OCI-LY3 (cell line): ENCODE measurements at regions not wholly inside any gene's neighbourhood (a gene's known extent, or its start where the extent isn't known, plus 50 kb on each side); places are given as distances from the start of the nearest gene placed in this dataset.

Experiments used
- H2AFZ ChIP-seq: fragments of 200-600, 300-600 bp; shearing (Covaris generic); 2 replicates; pipeline ENCODE4 v1.6.0; 2014; ENCODE audit warnings: antibody characterized with exemption, low read depth, low read length
- H3K27ac ChIP-seq: fragments of 200-600, 300-600 bp; sonication (generic); 2 replicates; pipeline ENCODE4 v1.5.1; 2014; ENCODE audit warnings: mild to moderate bottlenecking, low read length, moderate library complexity, mixed read lengths
- H3K27me3 ChIP-seq: fragments of 200-600, 300-600 bp; sonication (generic); 2 replicates; pipeline ENCODE4 v1.6.1; 2014; ENCODE audit warnings: low read depth, low read length, mixed read lengths
- H3K36me3 ChIP-seq: fragments of 200-600, 300-600 bp; sonication (generic); replicated peaks from 2 replicates; pipeline ENCODE3; 2014; ENCODE audit warnings: low read depth, low read length, mixed read lengths
- H3K4me1 ChIP-seq: fragments of 300-600, 200-600 bp; sonication (generic); 2 replicates; pipeline ENCODE4 v1.6.1; 2014; ENCODE audit warnings: low read length, mixed read lengths
- H3K4me2 ChIP-seq: fragments of 200-600, 300-600 bp; sonication (generic); 2 replicates; pipeline ENCODE4 v1.6.1; 2014; ENCODE audit warnings: low read length, mixed read lengths
- H3K4me3 ChIP-seq: fragments of 300-600, 200-600 bp; sonication (generic); 2 replicates; pipeline ENCODE4 v1.5.1; 2014; ENCODE audit warnings: antibody characterized with exemption, mild to moderate bottlenecking, low read length, moderate library complexity
- H3K79me2 ChIP-seq: fragments of 300-600, 200-600 bp; shearing (Covaris generic); 2 replicates; pipeline ENCODE4 v1.6.1; 2014; ENCODE audit warnings: mild to moderate bottlenecking, low read length, mixed read lengths
- H3K9ac ChIP-seq: fragments of 300-600, 200-600 bp; shearing (Covaris generic); 2 replicates; pipeline ENCODE4 v1.6.0; 2014; ENCODE audit warnings: mild to moderate bottlenecking, low read length, moderate library complexity
- H3K9me3 ChIP-seq: fragments of 200-600, 300-600 bp; shearing (Covaris generic); 2 replicates; pipeline ENCODE4 v1.6.1; 2014; ENCODE audit warnings: low read length, mixed read lengths; ENCODE audit not compliant: insufficient read depth
- H4K20me1 ChIP-seq: fragments of 200-600, 300-600 bp; sonication (generic); 2 replicates; pipeline ENCODE4 v1.6.1; 2016; ENCODE audit warnings: low read length, mixed read lengths; ENCODE audit not compliant: insufficient read depth
- EZH2phosphoT487 ChIP-seq: fragments of 200-600 bp; shearing (Covaris generic); IDR thresholded peaks from 2 replicates; pipeline ENCODE4 v1.6.1; 2018; ENCODE audit warnings: antibody characterized with exemption, mixed run types, low read depth
- TF ChIP-seq, protein P1 (sequence below): fragments of 200-600, 300-600 bp; sonication (generic); IDR thresholded peaks from 2 replicates; pipeline ENCODE4 v1.5.1; 2014; ENCODE audit warnings: antibody characterized with exemption, low read length, low read depth

DNA sequence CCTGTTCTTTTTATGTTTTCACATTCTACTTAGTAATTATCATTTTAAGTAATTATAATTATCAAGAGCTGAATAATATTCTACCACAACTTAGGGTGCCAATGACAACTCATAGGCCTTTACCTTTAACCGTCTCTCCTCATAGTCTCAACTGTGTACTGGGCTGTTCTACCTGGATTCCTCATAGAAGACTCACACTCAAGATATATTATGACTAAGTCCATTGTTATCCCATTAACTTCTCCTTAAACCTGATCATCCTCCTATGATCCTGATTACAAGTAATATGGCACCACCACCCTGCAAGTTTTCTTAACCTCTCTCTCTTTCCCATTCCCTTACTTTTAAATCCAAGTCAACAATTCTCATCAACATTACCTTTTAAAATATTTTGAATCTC, 285.9 kb upstream of the VEPH1 start:
- H3K36me3 ChIP-seq = no peaks in the 10 kb centered on the region
- no peak overlapping the region for H3K4me2 ChIP-seq
- H3K27ac ChIP-seq = no peak overlapping the region
- H4K20me1 ChIP-seq = no peaks in the 10 kb centered on the region
- no peaks in the 10 kb centered on the region for H3K79me2 ChIP-seq
- no peak overlapping the region for H3K4me3 ChIP-seq
- no peak overlapping the region for H3K9ac ChIP-seq
- H2AFZ ChIP-seq = no peak overlapping the region
- H3K9me3 ChIP-seq = no peaks in the 10 kb centered on the region; the same call in 1 of the 2 replicates
- H3K4me1 ChIP-seq = 0 out of 2 replicates have a peak, but pooled peaks cover 4% of the 10 kb centered on the region
- H3K27me3 ChIP-seq = no peaks in the 10 kb centered on the region
- TF ChIP-seq, protein P1, sequence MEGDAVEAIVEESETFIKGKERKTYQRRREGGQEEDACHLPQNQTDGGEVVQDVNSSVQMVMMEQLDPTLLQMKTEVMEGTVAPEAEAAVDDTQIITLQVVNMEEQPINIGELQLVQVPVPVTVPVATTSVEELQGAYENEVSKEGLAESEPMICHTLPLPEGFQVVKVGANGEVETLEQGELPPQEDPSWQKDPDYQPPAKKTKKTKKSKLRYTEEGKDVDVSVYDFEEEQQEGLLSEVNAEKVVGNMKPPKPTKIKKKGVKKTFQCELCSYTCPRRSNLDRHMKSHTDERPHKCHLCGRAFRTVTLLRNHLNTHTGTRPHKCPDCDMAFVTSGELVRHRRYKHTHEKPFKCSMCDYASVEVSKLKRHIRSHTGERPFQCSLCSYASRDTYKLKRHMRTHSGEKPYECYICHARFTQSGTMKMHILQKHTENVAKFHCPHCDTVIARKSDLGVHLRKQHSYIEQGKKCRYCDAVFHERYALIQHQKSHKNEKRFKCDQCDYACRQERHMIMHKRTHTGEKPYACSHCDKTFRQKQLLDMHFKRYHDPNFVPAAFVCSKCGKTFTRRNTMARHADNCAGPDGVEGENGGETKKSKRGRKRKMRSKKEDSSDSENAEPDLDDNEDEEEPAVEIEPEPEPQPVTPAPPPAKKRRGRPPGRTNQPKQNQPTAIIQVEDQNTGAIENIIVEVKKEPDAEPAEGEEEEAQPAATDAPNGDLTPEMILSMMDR = no peak
- no peak for TF ChIP-seq EZH2phosphoT487

DNA sequence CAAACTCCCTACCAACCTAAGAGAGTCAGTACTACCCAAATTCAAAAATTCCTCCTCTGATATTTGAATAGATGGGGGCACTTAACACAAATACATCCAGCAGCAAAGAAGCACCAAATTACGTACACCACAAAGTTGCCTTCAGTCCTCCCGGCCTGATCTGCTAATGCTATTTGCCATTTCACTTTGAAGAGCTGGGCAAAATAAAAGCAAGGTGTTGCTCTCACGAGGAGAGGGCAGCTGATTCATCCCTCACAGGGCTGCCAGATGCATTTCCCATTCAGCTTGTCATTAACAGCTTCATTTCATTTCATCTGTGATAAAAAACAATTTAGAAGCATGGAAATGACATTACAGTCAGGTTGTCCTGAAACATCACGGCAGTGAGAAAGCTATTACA, 283.4 kb upstream of the VEPH1 start:
- TF ChIP-seq, protein P1 = no peak
- no peak for TF ChIP-seq EZH2phosphoT487
- H3K4me1 ChIP-seq = 0 out of 2 replicates have a peak, but pooled peaks cover 4% of the 10 kb centered on the region
- no peaks in the 10 kb centered on the region for H3K79me2 ChIP-seq
- H3K9ac ChIP-seq = no peak overlapping the region
- no peaks in the 10 kb centered on the region for H4K20me1 ChIP-seq
- H3K4me3 ChIP-seq = no peak overlapping the region
- H3K9me3 ChIP-seq = no peaks in the 10 kb centered on the region; the same call in 1 of the 2 replicates
- no peak overlapping the region for H2AFZ ChIP-seq
- 0 out of 2 replicates have a peak, but pooled peaks cover under 1% of the 10 kb centered on the region for H3K27me3 ChIP-seq
- H3K36me3 ChIP-seq = no peaks in the 10 kb centered on the region
- H3K4me2 ChIP-seq = no peak overlapping the region
- no peak overlapping the region for H3K27ac ChIP-seq

DNA sequence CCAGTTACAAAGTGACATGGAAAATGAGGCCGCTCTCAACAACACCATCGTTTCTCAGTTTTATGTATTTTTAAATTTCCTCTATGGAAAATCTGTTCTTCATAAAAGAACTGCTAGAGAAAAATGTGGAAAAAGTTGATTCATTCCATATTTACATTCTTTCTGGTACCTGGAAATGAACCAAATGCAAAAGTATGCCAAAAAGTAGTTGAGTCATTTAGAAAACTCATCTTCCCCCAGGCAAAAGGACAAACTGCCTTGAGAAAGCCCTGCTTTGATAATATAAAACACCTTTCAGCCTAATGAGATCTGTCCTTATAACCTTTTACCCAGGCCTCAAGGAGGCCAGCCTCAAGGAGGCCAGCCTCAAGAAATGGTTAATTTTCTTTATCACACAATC, 283.0 kb upstream of the VEPH1 start:
- H3K79me2 ChIP-seq = no peaks in the 10 kb centered on the region
- no peak overlapping the region for H3K4me2 ChIP-seq
- H3K9me3 ChIP-seq = no peaks in the 10 kb centered on the region; the same call in 1 of the 2 replicates
- H3K27ac ChIP-seq = no peak overlapping the region
- H3K36me3 ChIP-seq = no peaks in the 10 kb centered on the region
- no peak overlapping the region for H3K9ac ChIP-seq
- no peaks in the 10 kb centered on the region for H4K20me1 ChIP-seq
- H2AFZ ChIP-seq = no peak overlapping the region
- H3K4me3 ChIP-seq = no peak overlapping the region
- TF ChIP-seq EZH2phosphoT487 = no peak
- TF ChIP-seq, protein P1 = no peak
- H3K4me1 ChIP-seq = 0 out of 2 replicates have a peak, but pooled peaks cover 4% of the 10 kb centered on the region
- 0 out of 2 replicates have a peak, but pooled peaks cover 4% of the 10 kb centered on the region for H3K27me3 ChIP-seq

GRCh38 chr3:157785102-157785826, 282.0 kb upstream of the VEPH1 start:
- no peak overlapping the region for H3K4me3 ChIP-seq
- H3K27me3 ChIP-seq = 0 out of 2 replicates have a peak, but pooled peaks cover 4% of the 10 kb centered on the region
- H3K27ac ChIP-seq = no peak overlapping the region
- H4K20me1 ChIP-seq = no peaks in the 10 kb centered on the region
- H3K4me2 ChIP-seq = no peak overlapping the region
- no peaks in the 10 kb centered on the region; the same call in 1 of the 2 replicates for H3K9me3 ChIP-seq
- TF ChIP-seq, protein P1 = no peak
- TF ChIP-seq EZH2phosphoT487 = no peak
- H2AFZ ChIP-seq = no peak overlapping the region
- no peak overlapping the region for H3K9ac ChIP-seq
- 0 out of 2 replicates have a peak, but pooled peaks cover 4% of the 10 kb centered on the region for H3K4me1 ChIP-seq
- no peaks in the 10 kb centered on the region for H3K36me3 ChIP-seq
- H3K79me2 ChIP-seq = no peaks in the 10 kb centered on the region
